GM18868 (cell line): ENCODE measurements at regions not wholly inside any gene's neighbourhood (a gene's known extent, or its start where the extent isn't known, plus 50 kb on each side); places are given as distances from the start of the nearest gene placed in this dataset.

Experiments
- ATAC-seq: cut with Tn5 transposase; IDR thresholded peaks from one replicate; pipeline ENCODE4 v1.9.1; 2021; ENCODE audit warnings: mild to moderate bottlenecking, moderate library complexity; ENCODE audit not compliant: unreplicated experiment

DNA sequence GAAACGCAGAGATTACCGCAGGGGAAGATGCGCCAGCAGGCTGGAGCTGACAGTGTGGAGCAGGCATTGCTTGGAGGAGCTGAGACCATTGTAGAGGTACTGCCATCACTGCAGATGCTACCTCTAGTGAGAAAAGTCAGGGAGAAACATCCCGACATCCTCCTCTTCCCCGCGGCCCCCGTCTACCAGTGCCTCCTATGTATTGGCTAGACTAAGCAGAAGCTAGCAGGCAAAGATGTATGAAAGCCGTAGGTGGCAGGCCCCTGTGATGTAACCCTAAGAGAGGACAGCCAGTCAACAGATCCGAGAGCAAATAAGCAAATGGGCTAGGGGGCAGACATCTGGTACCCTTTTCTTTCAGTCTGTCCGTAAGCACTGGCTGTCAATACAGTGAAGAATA lies 115.5 kb upstream of the ACTBL2 start:
- no peak for ATAC-seq

DNA sequence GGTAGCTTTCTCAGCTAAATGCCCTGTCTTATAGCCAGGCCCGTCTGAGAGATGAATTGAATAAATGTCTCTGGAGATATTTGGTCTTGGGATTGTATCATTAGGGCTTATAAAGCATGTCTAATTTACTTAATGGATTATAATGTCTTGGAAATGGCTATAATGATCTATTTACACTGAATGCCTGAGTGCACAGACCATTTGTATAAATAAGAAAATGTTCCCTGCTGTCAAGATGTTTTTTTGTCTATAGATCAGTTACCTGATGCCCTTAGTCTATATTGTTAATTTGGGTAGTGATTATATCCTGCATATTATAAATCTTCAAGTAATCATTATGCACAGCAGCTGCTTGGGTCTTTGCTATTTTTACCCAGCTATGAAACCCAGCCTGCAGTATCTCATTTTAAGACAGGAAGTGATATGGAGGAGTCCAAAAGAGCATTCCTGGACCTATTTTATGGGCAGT lies 112.9 kb upstream of the ACTBL2 start:
- no peak for ATAC-seq

DNA sequence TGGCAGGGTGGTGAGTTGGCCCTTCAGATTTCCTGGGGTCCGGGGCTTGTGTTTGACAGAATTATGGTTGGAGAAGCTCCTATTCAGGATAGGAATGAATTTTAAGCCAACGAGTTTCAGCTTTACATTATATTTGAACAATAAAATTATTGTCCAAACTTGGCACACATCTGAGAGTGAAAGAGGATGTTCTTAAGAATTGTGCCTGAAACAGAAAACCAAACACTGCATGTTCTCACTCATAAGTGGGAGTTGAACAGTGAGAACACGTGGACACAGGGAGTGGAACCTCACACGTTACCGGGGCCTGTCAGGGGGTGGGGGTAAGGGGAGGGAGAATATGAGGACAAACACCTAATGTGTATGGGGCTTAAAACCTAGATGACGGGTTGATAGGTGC lies 111.8 kb upstream of the ACTBL2 start:
- ATAC-seq, result peak; percentile 57

DNA sequence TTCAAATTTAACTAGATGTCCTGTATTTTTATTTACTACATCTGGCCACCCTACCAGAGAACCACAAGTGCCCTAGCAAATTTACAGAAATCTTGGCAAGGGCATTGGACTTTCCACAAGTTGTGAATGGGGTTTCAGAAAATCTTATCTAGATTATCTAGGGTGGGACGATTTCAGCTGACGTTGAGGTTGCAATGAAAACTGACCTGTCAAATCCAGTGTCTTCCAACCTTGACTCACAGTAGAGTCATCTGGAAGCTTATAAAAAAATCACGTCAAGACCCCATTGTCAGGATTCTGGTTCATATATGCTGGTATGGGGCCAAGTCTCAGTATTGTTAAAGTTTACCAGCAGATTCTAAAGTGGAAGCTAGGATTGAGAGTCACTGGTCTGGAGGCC lies 109.6 kb upstream of the ACTBL2 start:
- no peak for ATAC-seq

GRCh38 chr5:57586649-57587048 lies 104.0 kb upstream of the ACTBL2 start:
- no peak for ATAC-seq

DNA sequence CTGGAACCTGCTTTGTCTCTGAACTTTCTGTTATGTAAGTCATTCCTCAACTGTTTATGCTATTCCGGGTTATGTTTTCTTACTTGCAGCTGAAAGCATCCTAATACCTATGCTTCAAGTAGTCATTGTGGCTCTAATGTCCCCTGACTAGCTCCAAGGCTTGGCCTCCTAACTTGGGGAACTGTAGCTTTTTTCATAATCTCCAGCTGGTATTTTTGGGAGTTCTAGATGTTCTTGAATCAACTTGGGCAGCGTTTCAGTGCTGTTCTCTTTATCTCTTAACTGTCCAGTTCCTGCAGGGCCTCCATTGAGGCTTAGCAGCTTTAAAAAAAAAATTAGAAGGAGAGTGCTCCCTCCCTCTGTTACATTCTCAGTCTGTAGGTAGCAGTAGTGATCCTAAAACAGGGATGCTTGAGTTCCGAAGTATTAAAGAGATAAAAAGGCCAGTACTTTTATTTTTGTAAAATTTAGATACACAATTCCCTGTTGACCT lies 100.0 kb upstream of the ACTBL2 start:
- ATAC-seq, result no peak

DNA sequence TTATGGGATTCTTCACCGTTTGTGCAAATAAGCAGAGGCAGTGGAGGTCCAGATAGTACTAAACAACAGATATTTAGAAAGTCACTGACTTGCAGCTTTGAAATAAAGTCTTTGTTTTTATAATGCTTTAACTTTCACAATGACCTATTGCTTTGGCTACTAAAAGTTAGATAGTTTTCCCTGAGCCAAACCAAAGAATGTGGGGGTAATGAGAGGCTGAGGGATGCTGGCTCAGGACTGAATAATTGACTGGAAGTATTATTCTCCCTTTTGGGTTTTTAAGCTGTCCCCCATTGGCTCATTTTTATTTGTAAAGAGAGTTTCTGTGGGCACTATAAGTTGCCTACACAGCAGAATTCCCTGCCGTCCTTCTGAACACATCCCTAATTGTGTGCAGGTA lies 99.2 kb upstream of the ACTBL2 start:
- ATAC-seq, result no peak

DNA sequence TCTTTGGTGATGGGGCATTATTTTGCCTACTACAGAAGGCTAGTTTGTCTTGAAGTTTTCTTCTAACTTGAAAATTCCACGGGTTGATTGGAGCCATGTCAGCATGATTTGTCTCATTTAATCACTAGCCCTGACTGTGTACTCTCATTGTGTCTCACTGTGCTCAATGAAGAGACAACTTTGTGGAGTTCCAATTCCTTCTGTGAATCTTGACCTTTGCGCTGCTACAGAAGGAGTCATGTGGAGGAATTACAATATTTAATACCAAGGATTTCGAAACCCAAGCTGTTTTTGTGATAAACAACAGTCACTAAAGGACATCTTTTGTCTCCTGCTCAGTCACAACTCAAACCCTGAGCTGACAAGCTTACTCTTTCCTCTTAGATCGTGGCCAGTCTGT lies 98.6 kb upstream of the ACTBL2 start:
- ATAC-seq, result no peak

GRCh38 chr5:57577432-57578175 lies 95.0 kb upstream of the ACTBL2 start:
- peak; percentile 75 for ATAC-seq

DNA sequence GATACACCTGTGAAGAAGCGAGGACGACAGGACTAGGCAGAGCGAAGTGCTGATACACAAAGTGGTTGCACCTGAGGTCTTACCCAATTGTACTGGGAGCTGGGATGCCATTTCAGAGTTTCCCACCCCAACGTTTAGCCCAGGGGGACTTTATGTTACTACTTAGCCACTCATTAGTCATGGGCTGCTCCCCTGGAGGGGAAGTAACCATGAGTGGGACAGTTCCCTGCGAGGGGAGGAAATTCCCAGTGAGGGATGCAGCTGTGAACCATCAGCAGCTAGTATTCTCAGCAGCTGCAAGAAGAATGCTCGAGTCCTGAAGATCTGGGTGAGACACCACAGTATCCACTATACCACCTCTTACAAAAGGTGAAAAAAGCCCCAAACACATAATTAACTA lies 93.7 kb upstream of the ACTBL2 start:
- peak; percentile 50 for ATAC-seq

DNA sequence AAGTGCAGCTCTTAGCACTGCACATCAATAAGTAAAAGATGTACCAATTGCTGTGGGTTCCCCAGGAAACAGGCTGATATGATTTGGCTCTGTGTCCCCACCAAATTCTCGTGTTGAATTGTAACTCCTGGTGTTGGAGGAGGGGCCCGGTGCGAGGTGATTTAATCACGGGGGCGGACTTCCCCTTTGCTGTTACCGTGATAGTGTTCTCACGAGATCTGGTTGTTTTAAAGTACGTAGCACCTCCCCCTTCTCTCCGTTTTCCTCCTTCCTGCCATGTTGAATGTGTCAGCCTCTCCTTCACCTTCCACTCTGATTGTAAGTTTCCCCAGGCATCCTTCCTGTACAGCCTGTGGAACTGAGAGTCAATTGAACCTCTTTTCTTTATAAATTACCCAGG lies 93.2 kb upstream of the ACTBL2 start:
- peak; percentile 23 for ATAC-seq

GRCh38 chr5:57572461-57572860 lies 89.8 kb upstream of the ACTBL2 start:
- no peak for ATAC-seq

DNA sequence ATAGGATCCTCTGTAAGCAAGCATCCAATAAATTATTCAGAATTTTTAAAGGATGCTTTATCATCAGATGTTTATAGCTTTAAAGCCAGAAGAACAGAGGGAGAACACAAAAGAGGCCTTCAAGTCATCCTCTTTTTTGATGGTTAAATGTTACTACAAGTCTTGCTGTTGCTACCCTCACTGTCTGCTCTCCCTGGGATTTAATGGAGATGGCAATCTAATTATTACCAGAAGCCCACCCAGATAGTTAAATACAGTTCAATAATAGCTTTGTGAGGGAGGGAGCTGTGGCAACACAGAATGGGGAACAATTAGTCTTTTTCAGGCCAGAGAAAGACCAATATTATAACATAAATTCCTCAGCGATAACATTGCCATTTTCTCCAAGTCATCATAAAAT lies 87.0 kb upstream of the ACTBL2 start:
- ATAC-seq, result no peak

GRCh38 chr5:57568136-57568535 lies 85.5 kb upstream of the ACTBL2 start:
- ATAC-seq, result no peak

GRCh38 chr5:57566914-57567313 lies 84.3 kb upstream of the ACTBL2 start:
- peak; percentile 87 for ATAC-seq

GRCh38 chr5:57561231-57561842 lies 78.7 kb upstream of the ACTBL2 start:
- no peak for ATAC-seq

DNA sequence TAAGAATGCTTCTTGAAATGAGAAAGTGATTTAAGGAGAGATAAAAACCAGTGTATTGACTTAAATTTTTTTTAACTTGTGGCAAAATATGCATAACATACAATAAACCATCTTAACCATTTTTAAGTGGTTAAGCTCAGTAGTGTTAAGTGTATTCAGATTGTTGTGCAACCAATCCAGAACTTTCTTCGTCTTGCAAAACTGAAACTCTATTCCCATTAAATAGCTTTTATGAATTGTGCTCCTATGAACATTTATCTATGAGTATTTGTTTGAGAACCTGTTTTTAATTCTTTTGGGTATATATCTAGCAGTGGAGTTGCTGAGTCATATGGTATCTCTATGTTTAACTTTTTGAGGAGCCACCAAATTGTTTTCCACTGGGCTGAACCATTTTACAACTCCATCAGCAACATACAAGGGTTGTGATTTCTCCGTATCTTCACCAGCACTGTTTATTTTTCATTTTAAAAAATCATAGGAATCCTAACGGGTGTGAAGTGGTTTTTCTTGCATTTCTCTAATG lies 76.6 kb upstream of the ACTBL2 start:
- ATAC-seq, result no peak

GRCh38 chr5:57552033-57552432 lies 69.4 kb upstream of the ACTBL2 start:
- no peak for ATAC-seq

GRCh38 chr5:57551251-57551650 lies 68.6 kb upstream of the ACTBL2 start:
- ATAC-seq, result no peak

GRCh38 chr5:57550132-57550531 lies 67.5 kb upstream of the ACTBL2 start:
- no peak for ATAC-seq

DNA sequence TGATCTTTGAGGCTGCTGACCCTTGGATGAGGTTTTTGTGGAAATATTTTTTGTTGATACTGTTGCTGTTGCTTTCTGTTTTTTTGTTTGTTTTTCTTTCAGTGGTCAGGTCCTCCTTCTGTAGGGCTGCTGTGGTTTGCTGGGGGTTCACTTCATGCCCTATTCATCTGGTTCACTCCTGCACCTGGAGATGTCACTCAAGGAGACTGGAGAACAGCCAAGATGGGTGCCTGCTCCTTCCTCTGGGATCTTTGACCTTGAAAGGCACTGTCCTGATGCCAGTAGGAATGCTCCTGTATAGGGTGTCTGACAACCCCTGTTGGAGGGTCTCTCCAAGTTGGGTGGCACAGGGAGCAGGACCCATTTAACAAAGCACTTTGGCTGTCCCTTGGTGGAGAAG lies 67.0 kb upstream of the ACTBL2 start:
- no peak for ATAC-seq

DNA sequence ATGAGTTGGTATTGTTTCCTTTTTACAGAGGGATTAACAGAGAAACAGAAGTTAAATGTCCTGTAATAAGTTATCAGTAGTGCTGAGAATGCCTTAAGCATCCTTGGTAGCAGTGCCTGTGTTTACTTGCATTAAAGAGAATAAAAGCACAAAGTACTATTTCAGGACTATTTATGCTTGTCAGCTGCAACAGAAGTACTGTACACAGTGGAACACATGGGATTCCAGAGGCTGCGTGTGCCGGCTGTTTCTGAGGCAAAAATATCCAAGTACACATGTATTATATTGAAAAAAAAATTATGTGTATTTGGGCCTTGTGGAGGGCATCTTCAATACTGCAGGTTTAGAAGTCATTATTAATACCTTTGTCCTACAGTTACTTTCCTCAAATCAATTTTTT lies 58.2 kb upstream of the ACTBL2 start:
- ATAC-seq, result no peak
